ENCODE measurements at regions not wholly inside any gene's neighbourhood (a gene's known extent, or its start where the extent isn't known, plus 50 kb on each side); places are given as distances from the start of the nearest gene placed in this dataset.

- no peak overlapping the region for H3K27ac Mint-ChIP-seq (ENCODE audit: unreplicated experiment)
- no peaks in the 10 kb centered on the region for H3K9me3 Mint-ChIP-seq (ENCODE audit: unreplicated experiment)
- no peaks in the 10 kb centered on the region for H3K27me3 ChIP-seq (ENCODE audit: insufficient read depth, low read length)
- H3K9me3 ChIP-seq (ENCODE audit: insufficient read depth, low read depth, low read length): no peaks in the 10 kb centered on the region
- TF ChIP-seq EZH2 (IDR thresholded peaks at IDR 0.05; ENCODE audit: insufficient read depth, low read length) (no peak), CTCF (IDR thresholded peaks at IDR 0.05; ENCODE audit: insufficient read depth, low read depth, low read length) (no peak)
- no peaks in the 10 kb centered on the region for H3K79me2 ChIP-seq (ENCODE audit: insufficient read depth, low read length)
- H3K4me1 Mint-ChIP-seq (ENCODE audit: low read depth, unreplicated experiment): peaks cover 4% of the 10 kb centered on the region
- DNase-seq (ENCODE audit: low read depth) (no peak), FAIRE-seq (no peak)
- no peak overlapping the region for H2AFZ ChIP-seq (ENCODE audit: low read depth, low read length)
- H3K4me3 Mint-ChIP-seq (ENCODE audit: unreplicated experiment): no peak overlapping the region
- H3K36me3 Mint-ChIP-seq (ENCODE audit: low read depth, unreplicated experiment): no peaks in the 10 kb centered on the region
- H3K9ac ChIP-seq (ENCODE audit: low read length): peak overlapping the region; percentile 88
- no peaks in the 10 kb centered on the region for H4K20me1 ChIP-seq (ENCODE audit: insufficient read depth, low read length)
- H3K4me3 ChIP-seq (ENCODE audit: insufficient read depth, low read depth, low read length): peak overlapping the region; percentile 37
- peaks cover under 1% of the 10 kb centered on the region for H3K27me3 Mint-ChIP-seq (ENCODE audit: low read depth, unreplicated experiment)
- peak overlapping the region; percentile 98 for H3K27ac ChIP-seq (ENCODE audit: low read depth, low read length)
- H3K4me2 ChIP-seq (ENCODE audit: low read length): peak overlapping the region; percentile 83
- H3K36me3 ChIP-seq (ENCODE audit: insufficient read depth, low read length): no peaks in the 10 kb centered on the region
- H3K4me1 ChIP-seq (ENCODE audit: insufficient read depth, low read length): peaks cover 43% of the 10 kb centered on the region
These were observed 113.9 kb upstream of the PELI2 start for GRCh38 chr14:56004323-56004722.

- no peaks in the 10 kb centered on the region for H3K36me3 Mint-ChIP-seq (ENCODE audit: low read depth, unreplicated experiment)
- peaks cover 43% of the 10 kb centered on the region for H3K4me1 ChIP-seq (ENCODE audit: insufficient read depth, low read length)
- no peak for TF ChIP-seq CTCF (IDR thresholded peaks at IDR 0.05; ENCODE audit: insufficient read depth, low read depth, low read length)
- peak; percentile 90 for DNase-seq (ENCODE audit: low read depth)
- peak overlapping the region; percentile 98 for H3K27ac ChIP-seq (ENCODE audit: low read depth, low read length)
- no peaks in the 10 kb centered on the region for H3K9me3 Mint-ChIP-seq (ENCODE audit: unreplicated experiment)
- no peaks in the 10 kb centered on the region for H3K27me3 Mint-ChIP-seq (ENCODE audit: low read depth, unreplicated experiment)
- H3K4me3 Mint-ChIP-seq (ENCODE audit: unreplicated experiment): no peak overlapping the region
- no peaks in the 10 kb centered on the region for H3K36me3 ChIP-seq (ENCODE audit: insufficient read depth, low read length)
- no peaks in the 10 kb centered on the region for H3K9me3 ChIP-seq (ENCODE audit: insufficient read depth, low read depth, low read length)
- no peaks in the 10 kb centered on the region for H4K20me1 ChIP-seq (ENCODE audit: insufficient read depth, low read length)
- no peaks in the 10 kb centered on the region for H3K79me2 ChIP-seq (ENCODE audit: insufficient read depth, low read length)
- H3K4me1 Mint-ChIP-seq (ENCODE audit: low read depth, unreplicated experiment): peaks cover 4% of the 10 kb centered on the region
- H3K4me3 ChIP-seq (ENCODE audit: insufficient read depth, low read depth, low read length): peak overlapping the region; percentile 37
- peak overlapping the region; percentile 39 for H2AFZ ChIP-seq (ENCODE audit: low read depth, low read length)
- H3K27ac Mint-ChIP-seq (ENCODE audit: unreplicated experiment): peak overlapping the region; percentile 89
- no peaks in the 10 kb centered on the region for H3K27me3 ChIP-seq (ENCODE audit: insufficient read depth, low read length)
- peak overlapping the region; percentile 88 for H3K9ac ChIP-seq (ENCODE audit: low read length)
- no peak for FAIRE-seq
- peak overlapping the region; percentile 83 for H3K4me2 ChIP-seq (ENCODE audit: low read length)
These were observed 113.4 kb upstream of the PELI2 start for GRCh38 chr14:56004786-56005185.

GRCh38 chr14:56005191-56006053 lies 112.8 kb upstream of the PELI2 start:
- DNase-seq (ENCODE audit: low read depth): peak; percentile 82
- peak overlapping the region; percentile 89 for H3K27ac Mint-ChIP-seq (ENCODE audit: unreplicated experiment)

More at GRCh38 chr14:56005191-56006053, 112.8 kb upstream of the PELI2 start:
- Mint-ChIP-seq H3K4me1 (ENCODE audit: low read depth, unreplicated experiment) (peaks cover 4% of the 10 kb centered on the region), H3K27me3 (ENCODE audit: low read depth, unreplicated experiment) (no peaks in the 10 kb centered on the region), H3K9me3 (ENCODE audit: unreplicated experiment) (no peaks in the 10 kb centered on the region), H3K36me3 (ENCODE audit: low read depth, unreplicated experiment) (no peaks in the 10 kb centered on the region), H3K4me3 (ENCODE audit: unreplicated experiment) (no peak overlapping the region)
- peak; percentile 72 for FAIRE-seq
- Histone ChIP-seq H3K4me2 (ENCODE audit: low read length) (peak overlapping the region; percentile 83), H2AFZ (ENCODE audit: low read depth, low read length) (peak overlapping the region; percentile 39), H3K4me3 (ENCODE audit: insufficient read depth, low read depth, low read length) (peak overlapping the region; percentile 37), H3K79me2 (ENCODE audit: insufficient read depth, low read length) (no peaks in the 10 kb centered on the region), H3K9ac (ENCODE audit: low read length) (peak overlapping the region; percentile 88), H3K27me3 (ENCODE audit: insufficient read depth, low read length) (no peaks in the 10 kb centered on the region), H3K9me3 (ENCODE audit: insufficient read depth, low read depth, low read length) (no peaks in the 10 kb centered on the region), H3K27ac (ENCODE audit: low read depth, low read length) (peak overlapping the region; percentile 98), H4K20me1 (ENCODE audit: insufficient read depth, low read length) (no peaks in the 10 kb centered on the region), H3K4me1 (ENCODE audit: insufficient read depth, low read length) (peaks cover 43% of the 10 kb centered on the region), H3K36me3 (ENCODE audit: insufficient read depth, low read length) (no peaks in the 10 kb centered on the region)
- TF ChIP-seq EZH2 (IDR thresholded peaks at IDR 0.05; ENCODE audit: insufficient read depth, low read length): no peak
- TF ChIP-seq CTCF (IDR thresholded peaks at IDR 0.05; ENCODE audit: insufficient read depth, low read depth, low read length): no peak
